K562 (cell line): ENCODE measurements at regions not wholly inside any gene's neighbourhood (a gene's known extent, or its start where the extent isn't known, plus 50 kb on each side); places are given as distances from the start of the nearest gene placed in this dataset.

Experiments
- BMI1 ChIP-seq: fragments of 150-350 bp; IDR thresholded peaks from 2 replicates; pipeline ENCODE4 v1.6.1; 2014; ENCODE audit warnings: low read length
- CAMTA2 ChIP-seq: fragments of 250-450 bp; sonication (Bioruptor Pico); conservative IDR thresholded peaks from 2 replicates; pipeline ENCODE4 v1.5.1; 2022
- CREB1 ChIP-seq, 2 experiments: sonication (generic) in 1 of 2; formaldehyde crosslinking in 1 of 2; IDR thresholded peaks; 2 replicates each; pipeline versions ENCODE4 v1.6.1 to v1.8.0; 2012 to 2022; ENCODE audit warnings: inconsistent platforms in 1 of 2, mild to moderate bottlenecking in 1 of 2, missing genetic modification reagents in 1 of 2, moderate library complexity in 1 of 2
- CTCF ChIP-seq, 3 experiments: IDR thresholded peaks in 2 of 3; conservative IDR thresholded peaks in 1 of 3; 2 replicates each; pipeline ENCODE4 v1.5.1; 2011 to 2012; ENCODE audit warnings: low read length in 3 of 3, mild to moderate bottlenecking in 3 of 3, control low read depth in 2 of 3, improper control_type of control experiment in 1 of 3, inconsistent platforms in 1 of 3, low read depth in 1 of 3, mixed read lengths in 1 of 3, moderate library complexity in 1 of 3; ENCODE audit not compliant: insufficient read depth in 2 of 3
- ETV5 ChIP-seq: sonication (generic); formaldehyde crosslinking; IDR thresholded peaks from 2 replicates; pipeline ENCODE4 v1.4.0; 2020; ENCODE audit warnings: low read depth, mild to moderate bottlenecking, missing genetic modification reagents
- HNRNPLL ChIP-seq: fragments of 200-400 bp; formaldehyde crosslinking; IDR thresholded peaks from 2 replicates; pipeline ENCODE4 v1.6.1; 2017; ENCODE audit warnings: low read length, low read depth, mild to moderate bottlenecking; ENCODE audit not compliant: poor library complexity, severe bottlenecking
- IFI16 ChIP-seq: fragments of 250-450 bp; sonication (Bioruptor Pico); IDR thresholded peaks from 2 replicates; pipeline ENCODE4 v2.1.2; 2022; ENCODE audit warnings: mild to moderate bottlenecking, inconsistent platforms
- NBN ChIP-seq: fragments of 450-650 bp; IDR thresholded peaks from 2 replicates; pipeline ENCODE4 v1.6.1; 2016; ENCODE audit warnings: low read depth, mild to moderate bottlenecking
- POLR2A ChIP-seq: fragments of 450-650 bp; conservative IDR thresholded peaks from 2 replicates; pipeline ENCODE4 v1.6.1; 2016
- TAF1 ChIP-seq: IDR thresholded peaks from 2 replicates; pipeline ENCODE4 v1.6.1; 2011; ENCODE audit warnings: mild to moderate bottlenecking, low read length, moderate library complexity; ENCODE audit not compliant: insufficient read depth, control insufficient read depth, severe bottlenecking; ENCODE audit errors: extremely low read depth

GRCh38 chr1:93815366-93816110, 63.5 kb downstream of the DNTTIP2 start:
- TF ChIP-seq HNRNPLL, result no peak
- TF ChIP-seq TAF1, result no peak
- TF ChIP-seq NBN, result no peak
- no peak for TF ChIP-seq ETV5
- TF ChIP-seq CTCF (IDR thresholded peaks at IDR 0.05 in 2 of 3, conservative IDR thresholded peaks at IDR 0.05 in 1 of 3; ENCODE audit: insufficient read depth in 2 of 3, low read depth in 1 of 3, low read length in 3 of 3), result no peak
- no peak for TF ChIP-seq CAMTA2 (CRISPR knock-in tag)
- no peak for TF ChIP-seq POLR2A
- no peak for TF ChIP-seq IFI16 (CRISPR knock-in tag)
- TF ChIP-seq BMI1, result no peak
- no peak for TF ChIP-seq CREB1 (IDR thresholded peaks at IDR 0.05)
- TF ChIP-seq CREB1 (CRISPR knock-in tag; IDR thresholded peaks at IDR 0.05), result no peak
